ENCODE measurements at regions not wholly inside any gene's neighbourhood (a gene's known extent, or its start where the extent isn't known, plus 50 kb on each side); places are given as distances from the start of the nearest gene placed in this dataset.

DNA sequence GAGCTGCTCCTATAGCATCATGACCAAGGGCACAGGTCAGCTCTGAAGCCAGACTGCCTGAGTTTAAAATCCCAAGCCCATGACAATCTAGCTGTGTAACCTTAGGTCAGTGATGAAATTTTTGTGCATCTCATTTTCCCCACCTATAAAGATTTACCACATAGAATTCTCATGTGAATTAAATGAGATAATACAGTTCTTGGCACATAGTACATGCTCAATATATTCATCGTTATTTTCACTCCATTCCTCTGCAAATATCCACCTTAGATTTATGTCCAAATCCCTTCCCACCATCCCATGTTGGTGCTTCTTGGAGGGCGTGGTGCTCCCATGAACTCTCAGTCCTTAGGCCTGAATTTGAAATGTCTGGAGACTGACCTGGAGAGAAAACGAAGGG lies 300.1 kb downstream of the TLE3 start:
- DNase-seq (ENCODE audit: low read depth): no peak

DNA sequence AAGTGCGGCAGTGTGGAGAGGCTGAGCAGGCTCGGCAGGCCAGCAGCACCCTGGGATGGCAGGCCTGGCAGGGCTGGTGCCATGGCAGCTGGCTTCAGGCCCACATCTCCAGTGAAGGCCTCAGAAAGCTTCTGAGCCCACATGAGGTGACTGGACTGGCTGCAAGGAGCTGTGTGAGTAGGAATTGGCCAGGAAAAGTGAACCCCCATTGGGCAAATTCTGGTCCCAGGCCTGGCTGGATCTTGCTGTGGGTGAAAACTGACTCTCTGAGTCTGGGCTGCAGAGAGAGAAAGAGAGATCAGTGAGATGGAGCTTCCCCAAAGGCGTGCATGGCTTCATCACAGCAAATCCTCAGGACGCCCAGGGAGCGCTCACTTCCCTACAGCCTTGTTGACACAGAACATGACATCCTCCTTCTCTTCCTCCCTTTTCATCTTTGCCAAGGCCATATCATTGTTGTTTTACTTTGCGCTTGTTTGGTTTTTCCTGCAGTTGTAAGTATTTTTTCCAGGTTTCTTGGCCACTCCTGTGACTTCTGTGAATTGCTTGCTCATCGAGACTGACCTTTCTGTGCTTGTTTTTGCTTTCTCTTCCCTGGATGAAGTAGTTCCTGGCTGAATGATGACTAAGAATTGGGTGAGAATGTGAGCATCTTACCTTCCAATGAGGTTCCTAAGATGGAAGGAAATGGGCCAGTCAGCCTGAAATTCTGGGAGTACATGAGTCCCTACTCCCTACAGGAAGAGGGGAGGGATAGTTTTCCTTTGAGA lies 299.1 kb downstream of the TLE3 start:
- DNase-seq (ENCODE audit: low read depth): no peak

DNA sequence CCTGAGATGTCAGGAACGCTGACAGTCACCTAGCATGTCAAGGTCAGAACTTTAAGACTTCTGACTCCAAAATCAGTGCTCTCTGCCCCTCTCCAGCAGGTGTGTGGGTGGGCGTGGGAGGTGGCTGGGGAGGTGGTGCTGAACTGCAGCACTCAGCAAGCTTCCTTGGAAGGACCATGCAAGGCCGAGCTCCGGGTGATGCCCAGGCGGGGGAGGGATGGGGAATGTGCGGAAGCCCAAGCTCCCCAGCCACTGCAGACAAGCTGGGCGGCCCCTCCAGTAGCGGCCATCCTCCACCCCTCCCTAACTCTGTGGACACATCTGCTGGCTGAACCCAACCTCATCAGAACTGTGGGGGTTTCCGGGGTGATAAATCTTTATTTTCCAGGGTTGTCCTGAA lies 296.6 kb downstream of the TLE3 start:
- no peak for DNase-seq (ENCODE audit: low read depth)

DNA sequence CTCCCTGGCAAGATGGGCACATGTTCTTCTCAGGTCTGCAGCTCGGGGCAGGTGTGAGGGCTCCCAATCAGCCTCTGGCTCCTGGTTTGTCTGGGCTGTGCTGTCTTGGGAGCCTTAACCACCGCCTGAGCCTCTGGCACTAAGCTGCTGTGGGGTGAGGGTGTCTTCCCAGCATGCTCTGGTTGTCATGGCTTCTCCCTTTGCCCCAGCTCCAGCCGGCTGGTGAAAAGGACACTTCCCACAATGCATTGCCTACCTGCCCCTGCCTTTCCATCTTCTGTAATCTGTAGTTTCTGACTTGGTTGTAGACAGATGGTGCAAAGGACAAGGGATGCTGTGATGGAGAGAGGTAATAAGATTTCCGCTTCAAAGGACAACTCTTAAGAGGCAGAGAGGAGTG lies 295.3 kb downstream of the TLE3 start:
- DNase-seq (ENCODE audit: low read depth): no peak

DNA sequence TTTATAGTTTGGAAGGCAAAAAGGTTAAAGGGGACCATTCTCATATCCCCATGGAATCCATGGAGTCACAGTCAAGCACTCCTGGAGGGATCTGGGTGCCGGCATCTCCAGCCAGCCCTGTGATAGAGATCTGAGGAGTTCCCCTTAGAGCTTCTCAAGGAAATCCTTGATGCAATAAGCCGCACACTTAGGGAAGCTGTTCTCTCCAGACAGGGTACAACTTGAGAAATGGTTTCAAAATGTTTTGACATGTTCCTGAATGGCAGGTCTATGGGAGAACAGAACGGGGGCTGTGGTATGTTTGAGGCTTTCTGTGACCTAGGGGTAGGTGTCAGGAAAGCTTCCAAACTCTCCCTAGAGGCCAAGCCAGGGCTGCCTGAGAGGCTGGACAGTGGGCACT lies 292.9 kb downstream of the TLE3 start:
- DNase-seq (ENCODE audit: low read depth): no peak

DNA sequence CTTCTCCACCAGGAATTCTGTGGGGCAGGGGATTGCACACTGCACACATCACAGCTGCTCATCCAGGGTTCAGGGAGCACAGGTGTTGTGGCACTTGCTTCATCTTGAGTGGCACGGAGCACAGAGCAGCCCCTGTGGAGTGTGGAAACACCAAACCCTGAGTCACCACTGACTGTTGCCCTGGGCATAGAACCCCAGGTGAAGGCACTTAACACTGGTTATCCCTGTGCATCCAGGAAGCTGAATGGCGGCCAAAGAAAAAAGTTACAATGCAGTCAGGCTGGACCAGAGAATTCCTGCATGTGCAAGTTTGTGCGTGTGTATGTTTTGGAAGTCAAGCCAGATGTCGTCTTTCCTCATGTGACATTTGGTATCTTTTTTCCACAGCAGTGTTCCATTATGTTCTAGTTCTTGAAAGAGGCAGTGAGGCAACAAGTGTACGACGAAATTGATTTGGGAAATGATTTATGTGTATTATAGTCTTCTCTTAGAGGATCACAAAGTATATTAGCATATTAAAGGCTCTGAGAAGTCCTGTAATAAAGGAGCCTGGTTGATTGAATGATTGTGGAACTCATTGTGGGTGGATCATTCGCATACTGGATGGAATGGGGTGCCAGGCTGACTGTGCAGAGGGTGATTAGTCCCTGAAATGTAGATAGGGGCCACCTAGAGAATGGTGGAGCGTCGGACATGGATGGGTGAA lies 292.3 kb downstream of the TLE3 start:
- DNase-seq (ENCODE audit: low read depth): no peak

DNA sequence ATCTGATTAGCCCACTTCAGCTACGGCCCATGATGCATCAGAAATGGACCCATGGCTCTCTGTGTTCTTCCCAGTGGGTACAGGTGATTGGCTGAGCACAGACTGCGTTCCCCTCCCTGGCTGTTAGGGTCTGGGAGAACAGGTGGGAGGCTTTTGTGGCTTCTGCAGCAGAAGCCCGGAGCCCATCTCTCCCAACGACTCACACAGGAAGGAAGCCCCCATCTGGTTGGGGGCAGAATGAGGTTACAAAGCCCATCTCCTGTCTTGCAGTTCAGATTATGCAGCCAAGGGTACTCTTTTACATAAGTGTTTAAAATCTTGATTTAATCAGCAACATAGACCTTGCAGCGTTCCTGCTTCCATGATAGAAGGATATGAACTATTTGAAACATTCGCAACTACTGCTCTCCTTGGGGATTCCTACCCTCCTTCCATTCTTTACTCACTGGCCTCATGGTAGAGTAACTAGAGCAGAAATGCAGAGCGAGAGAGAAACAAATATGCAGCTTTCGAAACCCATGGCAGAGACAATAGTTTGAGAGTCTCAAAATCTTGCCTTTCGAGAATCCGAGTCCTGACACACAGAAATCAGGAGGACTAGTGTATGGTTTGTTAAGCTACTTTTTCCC lies 291.3 kb downstream of the TLE3 start:
- no peak for DNase-seq (ENCODE audit: low read depth)

DNA sequence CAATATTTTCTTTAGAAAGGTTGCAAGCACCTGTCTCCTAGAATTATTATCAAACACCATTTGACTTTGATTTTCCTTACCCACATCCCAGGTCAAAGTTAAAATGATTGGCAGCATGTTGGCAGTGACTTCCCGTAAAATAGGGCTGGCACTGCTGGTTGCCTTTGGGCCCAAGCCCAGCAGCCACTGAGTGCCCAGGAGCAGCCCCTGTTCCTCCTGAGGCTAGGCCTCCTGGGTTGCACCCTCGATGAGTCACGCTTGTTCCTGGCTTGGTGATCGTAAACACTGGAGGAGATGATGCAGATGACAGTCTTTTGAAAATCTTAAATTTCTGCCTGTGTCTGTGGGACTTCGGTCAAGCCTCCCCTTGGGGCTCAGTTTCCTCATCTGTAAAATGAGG lies 290.0 kb downstream of the TLE3 start:
- no peak for DNase-seq (ENCODE audit: low read depth)

DNA sequence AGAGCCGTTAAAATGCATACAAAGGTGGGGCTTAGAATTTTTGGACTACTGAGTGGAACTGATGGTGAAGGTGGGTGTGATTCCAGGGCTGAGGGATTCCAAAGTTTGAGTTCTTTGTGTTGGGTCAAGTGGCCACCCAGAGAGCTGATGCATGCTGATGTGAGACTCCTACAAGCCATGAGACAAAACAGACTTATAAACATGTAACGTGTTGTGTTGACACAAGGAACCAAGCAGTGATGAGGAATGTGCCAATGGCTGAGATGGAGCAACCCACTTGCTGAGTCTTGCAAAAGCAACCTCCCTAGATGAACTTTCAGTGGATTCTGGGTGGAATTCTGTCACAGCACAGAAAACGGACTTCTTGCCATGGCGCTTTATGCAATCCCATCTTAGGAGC lies 289.0 kb downstream of the TLE3 start:
- no peak for DNase-seq (ENCODE audit: low read depth)

DNA sequence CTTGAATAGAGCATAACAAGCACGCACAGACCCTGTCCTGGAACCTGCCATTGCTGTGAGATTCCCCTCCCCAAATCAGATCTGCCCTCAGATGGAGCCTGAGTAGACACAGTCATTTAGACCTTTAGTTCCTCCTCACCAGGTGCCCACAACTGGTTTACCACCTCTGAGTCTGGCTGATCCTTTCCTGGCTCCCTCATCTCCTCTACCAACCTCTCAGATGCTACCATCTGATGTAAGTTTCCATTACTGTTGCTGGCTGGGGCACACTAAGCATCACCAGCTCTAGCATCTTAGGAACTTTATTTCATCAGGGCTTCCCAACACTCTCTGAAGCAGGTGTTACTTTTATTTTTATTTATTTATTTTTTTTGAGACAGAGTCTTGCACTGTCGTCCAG lies 288.3 kb downstream of the TLE3 start:
- DNase-seq (ENCODE audit: low read depth): no peak

DNA sequence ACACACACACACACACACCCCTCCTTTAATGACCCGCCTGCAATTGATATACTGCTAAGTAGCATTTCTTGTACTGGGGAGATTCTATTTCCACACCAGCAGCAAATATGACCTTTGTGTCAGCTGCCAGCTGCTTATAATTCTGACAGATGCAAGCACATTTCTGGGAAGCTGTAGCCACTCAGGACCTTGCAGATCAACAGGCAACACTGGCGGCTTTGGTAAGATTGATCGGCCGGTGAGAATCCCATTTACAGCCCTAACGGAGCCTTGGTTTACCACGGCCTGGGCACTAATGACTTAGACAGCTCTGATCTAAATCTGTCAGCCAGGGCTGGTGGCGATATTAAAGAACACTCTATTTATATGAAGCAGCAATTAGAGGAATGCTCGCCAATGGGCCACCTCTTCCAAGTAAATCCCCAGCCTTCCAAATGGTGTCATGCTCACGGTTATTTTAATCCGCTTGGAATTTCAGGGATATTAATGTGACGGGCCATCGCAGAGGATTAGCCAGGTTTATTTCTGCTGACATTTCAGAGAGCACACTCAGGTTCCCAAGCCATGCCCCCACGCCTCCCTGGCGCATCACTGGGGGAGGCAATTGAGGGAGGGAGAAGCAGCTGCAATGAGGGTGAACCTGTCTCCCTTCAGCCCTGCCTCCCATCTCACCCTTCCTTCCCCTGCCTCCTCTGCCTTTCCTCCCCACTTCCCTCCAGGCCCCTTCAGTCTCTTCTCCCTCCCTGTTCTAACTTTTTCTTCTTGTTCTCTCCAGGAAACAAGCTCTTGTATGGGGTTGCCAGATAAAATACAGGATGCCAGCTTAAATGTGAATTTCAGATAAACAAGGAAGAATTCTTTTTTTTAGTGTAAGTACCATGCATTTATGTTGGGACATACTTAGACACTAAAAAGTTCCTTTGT lies 287.0 kb downstream of the TLE3 start:
- no peak for DNase-seq (ENCODE audit: low read depth)

DNA sequence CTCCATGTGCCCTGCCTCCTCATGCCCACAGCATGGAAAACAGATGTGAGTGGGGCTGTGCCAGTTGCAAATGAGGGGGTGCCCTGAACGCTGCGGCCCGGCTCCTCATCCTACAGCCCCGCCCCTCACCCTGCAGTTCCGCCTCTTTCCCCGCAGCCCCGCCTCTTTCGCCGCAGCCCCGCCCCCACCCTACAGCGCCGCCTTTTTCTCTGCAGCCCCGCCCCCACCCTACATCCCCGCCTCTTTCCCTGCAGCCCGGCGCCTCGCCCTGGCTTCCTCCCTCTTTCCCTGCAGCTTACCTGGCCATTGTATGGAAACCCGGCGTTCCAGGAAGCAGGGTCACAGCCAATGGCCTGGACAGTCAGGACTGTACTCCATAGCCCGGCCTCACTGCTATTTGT lies 284.9 kb downstream of the TLE3 start:
- DNase-seq (ENCODE audit: low read depth): no peak

DNA sequence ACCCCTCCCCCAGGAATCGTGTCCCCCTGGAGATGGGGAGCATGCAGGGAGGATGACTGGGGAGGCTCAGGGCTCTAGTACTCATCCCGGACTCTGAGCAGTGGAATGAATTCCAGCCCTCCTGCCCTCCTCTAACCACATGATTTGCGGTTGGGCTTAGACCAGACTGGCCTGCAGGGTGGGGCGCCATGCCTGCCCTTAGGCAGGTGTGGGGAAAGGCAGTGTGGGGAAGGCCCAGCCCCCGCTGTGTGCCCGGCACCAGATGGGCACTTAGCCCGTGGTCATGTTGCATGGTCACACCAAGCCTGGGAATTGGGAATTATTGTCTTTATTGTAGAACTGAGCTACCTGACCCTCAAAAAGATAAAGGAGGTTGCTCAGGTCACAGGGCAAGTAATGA lies 283.8 kb downstream of the TLE3 start:
- DNase-seq (ENCODE audit: low read depth): no peak

DNA sequence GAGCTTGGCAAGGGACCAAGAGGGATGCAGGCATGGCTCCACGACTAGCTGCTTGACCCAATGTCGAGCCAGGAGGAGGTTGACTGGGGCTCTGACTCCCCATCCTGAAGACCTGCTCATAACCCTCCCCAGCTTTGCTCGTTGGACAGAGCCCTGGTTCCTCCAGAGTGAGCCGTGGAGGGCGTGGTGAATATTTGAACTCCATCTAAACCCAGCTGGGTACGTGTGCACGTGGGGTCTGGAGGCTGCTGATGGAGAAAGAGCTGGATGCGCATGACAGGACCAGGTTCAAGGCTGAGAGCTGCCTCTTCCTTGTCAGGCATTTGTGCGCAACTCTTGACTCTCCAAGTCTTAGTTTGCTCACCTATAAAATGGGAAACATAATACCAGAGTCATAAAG lies 282.8 kb downstream of the TLE3 start:
- DNase-seq (ENCODE audit: low read depth): no peak

DNA sequence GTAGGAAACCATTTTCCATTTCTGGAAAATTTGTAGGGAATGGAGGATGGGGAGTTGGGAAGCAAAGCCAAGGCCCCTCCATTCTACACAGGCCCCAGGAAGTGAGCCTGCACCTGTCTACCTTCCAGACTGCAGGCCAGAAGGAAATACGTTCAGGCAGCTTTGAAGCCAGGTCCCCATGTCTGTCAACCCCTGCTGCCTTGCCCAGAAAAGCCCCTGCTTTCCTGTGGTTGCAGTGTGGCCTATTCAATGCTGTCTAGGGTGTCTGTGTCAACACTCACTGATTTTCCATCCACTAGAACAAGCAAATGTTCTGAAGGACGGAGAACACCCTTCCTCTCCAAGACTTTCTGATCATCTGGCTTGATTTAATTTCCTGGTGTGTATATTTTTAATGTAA lies 281.9 kb downstream of the TLE3 start:
- DNase-seq (ENCODE audit: low read depth): no peak

DNA sequence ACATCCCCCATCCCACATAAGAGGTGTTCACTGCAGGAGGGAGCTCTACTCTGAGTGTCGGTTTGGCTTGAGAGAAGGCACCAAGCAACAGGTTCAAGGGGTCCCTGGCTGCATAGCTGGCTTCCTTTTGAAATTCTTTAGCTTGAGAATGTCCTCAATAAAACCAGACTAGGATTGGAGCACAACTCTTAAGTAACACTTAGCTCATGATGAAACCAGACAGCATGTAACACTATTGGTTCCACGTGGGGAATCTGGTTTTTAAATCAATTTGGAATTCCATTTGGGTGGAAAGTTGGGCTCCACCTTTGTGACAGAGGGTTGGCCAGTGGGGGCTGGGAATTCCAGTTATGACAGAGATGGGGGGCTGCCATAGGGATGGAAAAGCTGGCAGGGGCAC lies 281.2 kb downstream of the TLE3 start:
- no peak for DNase-seq (ENCODE audit: low read depth)

DNA sequence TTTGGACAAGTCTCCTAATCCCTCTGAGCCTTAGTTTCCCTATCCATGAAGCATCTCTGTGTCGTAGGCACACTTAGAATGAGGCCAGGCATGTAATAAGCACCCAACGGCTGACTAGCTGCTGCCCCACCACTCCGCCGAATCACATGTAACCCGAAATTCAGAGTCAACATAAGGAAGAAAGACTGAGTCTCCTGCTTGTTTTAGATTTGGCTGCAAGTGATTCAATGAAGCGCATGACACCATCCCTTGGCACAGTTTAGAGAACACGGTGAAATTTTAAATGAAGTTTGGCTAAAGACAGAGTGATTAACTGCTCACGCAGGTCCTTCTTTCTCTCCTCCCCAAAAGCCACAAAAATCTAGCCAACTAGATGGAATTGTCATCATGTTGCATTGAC lies 279.2 kb downstream of the TLE3 start:
- no peak for DNase-seq (ENCODE audit: low read depth)

DNA sequence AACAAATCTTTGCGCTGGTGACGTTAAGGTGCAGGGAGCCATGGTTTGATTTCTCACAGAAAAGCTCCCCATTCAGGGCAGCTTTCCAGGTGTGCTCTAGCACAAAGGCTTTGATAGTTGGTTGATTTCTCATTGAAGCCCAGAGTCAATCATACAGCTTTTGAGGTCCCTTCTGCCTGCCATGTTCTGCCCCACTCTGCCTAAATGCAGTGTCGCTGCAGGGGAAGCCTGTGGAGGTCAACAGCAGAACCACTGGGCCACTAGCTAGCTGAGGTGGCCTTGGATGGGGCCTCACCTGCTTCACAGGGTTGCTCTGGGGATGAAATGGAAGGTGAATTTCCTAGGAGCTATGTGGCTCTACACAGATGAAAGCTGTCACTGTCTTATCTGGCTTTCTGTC lies 278.3 kb downstream of the TLE3 start:
- no peak for DNase-seq (ENCODE audit: low read depth)

DNA sequence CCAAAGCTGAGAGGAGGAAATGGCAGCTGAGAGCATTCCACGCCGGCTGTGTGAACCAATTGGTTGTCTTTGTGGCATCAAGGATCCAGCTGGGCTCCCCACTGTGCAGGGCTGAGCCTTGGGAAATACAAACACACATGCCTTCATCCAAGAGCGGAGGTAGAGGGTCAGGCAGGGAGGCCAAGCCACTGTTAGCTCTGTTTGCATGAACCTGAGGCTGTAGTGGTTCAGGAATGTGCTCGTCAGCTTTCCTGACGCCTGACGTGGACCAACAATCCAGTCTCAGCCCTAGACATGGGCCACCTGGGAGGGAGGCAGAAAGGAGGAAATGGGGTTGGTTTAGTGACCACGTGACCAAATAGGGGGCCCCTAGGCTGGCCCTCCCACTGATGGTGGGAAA lies 276.9 kb downstream of the TLE3 start:
- no peak for DNase-seq (ENCODE audit: low read depth)

DNA sequence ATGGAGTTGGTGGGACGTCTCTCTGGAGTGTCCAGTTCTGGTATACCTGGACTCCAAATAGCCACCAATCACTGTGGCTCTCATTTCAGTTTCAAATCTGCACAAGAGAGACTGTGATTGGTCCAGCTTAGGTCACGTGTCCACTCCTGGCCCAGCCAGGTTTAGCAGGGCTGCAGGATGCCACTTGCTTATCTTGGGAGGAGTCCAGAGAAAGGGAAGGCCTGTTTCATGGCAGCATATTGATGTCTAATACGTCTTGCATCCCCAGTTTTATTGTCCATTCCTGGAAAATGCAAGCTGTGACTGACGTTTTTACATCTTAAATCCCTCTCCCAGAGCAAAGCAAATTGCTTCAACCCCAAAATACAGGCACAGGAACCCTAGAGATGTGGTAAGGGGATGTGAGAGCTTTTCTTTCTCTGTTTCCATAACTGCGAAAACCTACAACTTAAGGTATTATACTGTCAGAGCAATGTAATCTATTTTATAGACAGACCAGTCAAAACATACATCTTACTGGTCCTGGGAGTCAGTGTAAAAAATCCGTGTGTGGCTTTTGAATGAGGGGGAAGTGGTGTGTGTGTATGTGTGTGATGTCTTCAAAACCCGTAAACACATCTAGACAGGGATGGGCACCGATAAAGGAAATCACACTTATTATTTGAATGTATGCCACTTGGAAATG lies 274.4 kb downstream of the TLE3 start:
- no peak for DNase-seq (ENCODE audit: low read depth)

DNA sequence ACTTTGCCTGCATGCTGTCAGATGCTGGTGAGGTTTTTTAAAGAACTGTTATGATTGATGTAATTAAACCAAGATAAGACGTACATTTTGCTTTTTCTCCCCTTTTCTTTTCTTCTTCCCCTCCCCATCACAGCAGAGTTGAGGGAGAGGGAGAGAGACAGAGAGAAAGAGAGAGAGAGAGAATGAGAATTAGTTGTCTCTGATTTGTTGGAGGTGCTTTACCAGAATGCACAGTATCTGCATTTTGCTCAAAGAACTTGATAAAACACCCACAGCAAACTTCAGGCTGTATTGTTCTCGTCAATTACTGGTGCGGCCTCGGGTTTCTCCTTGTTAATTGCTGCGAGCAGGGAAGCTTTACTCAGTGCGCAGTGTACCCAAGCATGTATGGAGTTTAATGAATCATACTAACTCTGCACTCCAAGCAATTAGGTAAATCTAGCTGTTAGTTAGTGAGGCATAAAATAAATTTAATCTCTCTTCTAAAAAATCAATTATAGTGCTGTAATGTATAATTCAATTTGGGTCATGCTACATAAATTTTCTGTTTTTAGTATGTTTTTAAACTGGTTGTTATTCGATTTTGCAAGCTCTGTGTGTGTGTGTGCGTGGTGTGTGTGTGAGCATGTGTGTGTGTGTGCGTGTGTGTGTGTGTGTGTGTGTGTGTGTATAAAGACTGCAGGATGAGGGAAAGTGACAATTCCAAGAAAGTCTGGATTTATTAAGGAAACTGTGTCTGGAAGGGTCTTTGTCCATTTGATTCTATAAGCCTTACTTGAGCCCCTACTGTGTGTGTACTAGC lies 273.4 kb downstream of the TLE3 start:
- no peak for DNase-seq (ENCODE audit: low read depth)

Data from HS-27A (cell line).